ENCODE measurements at regions not wholly inside any gene's neighbourhood (a gene's known extent, or its start where the extent isn't known, plus 50 kb on each side); places are given as distances from the start of the nearest gene placed in this dataset.

DNA sequence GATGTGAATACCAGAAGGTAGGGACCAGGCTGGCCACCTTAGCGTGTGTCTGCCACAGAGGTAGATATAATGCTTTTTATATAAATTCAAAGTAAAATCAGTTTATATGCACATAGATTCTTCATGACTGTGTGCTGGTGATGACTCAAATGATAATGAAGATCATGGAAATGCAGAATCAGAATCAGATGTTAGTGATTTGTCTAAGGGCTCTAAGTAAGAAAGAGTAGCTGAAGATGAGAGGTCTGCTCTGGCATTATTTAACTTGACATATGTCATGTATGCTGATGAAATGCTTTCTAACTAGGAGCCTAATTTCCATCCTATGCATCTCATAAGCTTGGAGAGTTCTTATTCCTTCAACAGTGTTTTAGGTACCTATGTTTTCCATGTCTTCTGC, 50.3 kb upstream of the DPH6 start:
- TF ChIP-seq, protein P1, sequence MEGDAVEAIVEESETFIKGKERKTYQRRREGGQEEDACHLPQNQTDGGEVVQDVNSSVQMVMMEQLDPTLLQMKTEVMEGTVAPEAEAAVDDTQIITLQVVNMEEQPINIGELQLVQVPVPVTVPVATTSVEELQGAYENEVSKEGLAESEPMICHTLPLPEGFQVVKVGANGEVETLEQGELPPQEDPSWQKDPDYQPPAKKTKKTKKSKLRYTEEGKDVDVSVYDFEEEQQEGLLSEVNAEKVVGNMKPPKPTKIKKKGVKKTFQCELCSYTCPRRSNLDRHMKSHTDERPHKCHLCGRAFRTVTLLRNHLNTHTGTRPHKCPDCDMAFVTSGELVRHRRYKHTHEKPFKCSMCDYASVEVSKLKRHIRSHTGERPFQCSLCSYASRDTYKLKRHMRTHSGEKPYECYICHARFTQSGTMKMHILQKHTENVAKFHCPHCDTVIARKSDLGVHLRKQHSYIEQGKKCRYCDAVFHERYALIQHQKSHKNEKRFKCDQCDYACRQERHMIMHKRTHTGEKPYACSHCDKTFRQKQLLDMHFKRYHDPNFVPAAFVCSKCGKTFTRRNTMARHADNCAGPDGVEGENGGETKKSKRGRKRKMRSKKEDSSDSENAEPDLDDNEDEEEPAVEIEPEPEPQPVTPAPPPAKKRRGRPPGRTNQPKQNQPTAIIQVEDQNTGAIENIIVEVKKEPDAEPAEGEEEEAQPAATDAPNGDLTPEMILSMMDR (IDR thresholded peaks at IDR 0.05; ENCODE audit: low read depth, low read length, poor library complexity, severe bottlenecking), result no peak
- no peak for TF ChIP-seq EZH2phosphoT487 (IDR thresholded peaks at IDR 0.05; ENCODE audit: borderline replicate concordance, low read length)
